SHP77 (cell line): ENCODE measurements at regions not wholly inside any gene's neighbourhood (a gene's known extent, or its start where the extent isn't known, plus 50 kb on each side); places are given as distances from the start of the nearest gene placed in this dataset.

ENCODE experiments used
- DNase-seq, 2 experiments: peaks; one replicate each; lab custom pipeline; 2025; lab: John Stamatoyannopoulos, UW

- DNase-seq, result no peak
Observed at GRCh38 chr12:127231371-127231770, 1035.6 kb upstream of the TMEM132C start.

GRCh38 chr12:127233016-127233415 lies 1034.0 kb upstream of the TMEM132C start:
- DNase-seq, result no peak

- DNase-seq, result no peak
Observed at GRCh38 chr12:127235761-127236160, 1031.2 kb upstream of the TMEM132C start.

GRCh38 chr12:127236491-127236890 lies 1030.5 kb upstream of the TMEM132C start:
- no peak for DNase-seq

- DNase-seq, result no peak
Observed at GRCh38 chr12:127237151-127237550, 1029.8 kb upstream of the TMEM132C start.

- DNase-seq, result no peak
Observed at GRCh38 chr12:127238107-127238506, 1028.9 kb upstream of the TMEM132C start.

- no peak for DNase-seq
Observed at GRCh38 chr12:127239781-127240180, 1027.2 kb upstream of the TMEM132C start.

GRCh38 chr12:127240249-127240929 lies 1026.6 kb upstream of the TMEM132C start:
- no peak for DNase-seq

GRCh38 chr12:127241072-127241817 lies 1025.7 kb upstream of the TMEM132C start:
- DNase-seq, result no peak

- DNase-seq, result no peak
Observed at GRCh38 chr12:127245009-127245408, 1022.0 kb upstream of the TMEM132C start.

GRCh38 chr12:127245437-127245836 lies 1021.5 kb upstream of the TMEM132C start:
- no peak for DNase-seq

GRCh38 chr12:127247937-127248336 lies 1019.0 kb upstream of the TMEM132C start:
- DNase-seq, result no peak

GRCh38 chr12:127249428-127249827 lies 1017.5 kb upstream of the TMEM132C start:
- no peak for DNase-seq

- DNase-seq, result no peak
Observed at GRCh38 chr12:127253797-127254327, 1013.1 kb upstream of the TMEM132C start.

- DNase-seq, result no peak
Observed at GRCh38 chr12:127254420-127254955, 1012.5 kb upstream of the TMEM132C start.

- no peak for DNase-seq
Observed at GRCh38 chr12:127257366-127257935, 1009.5 kb upstream of the TMEM132C start.

- DNase-seq, result no peak
Observed at GRCh38 chr12:127260531-127260930, 1006.4 kb upstream of the TMEM132C start.

- DNase-seq, result no peak
Observed at GRCh38 chr12:127260999-127261398, 1006.0 kb upstream of the TMEM132C start.

- DNase-seq, result no peak
Observed at GRCh38 chr12:127262615-127263014, 1004.4 kb upstream of the TMEM132C start.

- no peak for DNase-seq
Observed at GRCh38 chr12:127263621-127264020, 1003.3 kb upstream of the TMEM132C start.

- no peak for DNase-seq
Observed at GRCh38 chr12:127267128-127267527, 999.8 kb upstream of the TMEM132C start.

GRCh38 chr12:127268213-127268612 lies 998.8 kb upstream of the TMEM132C start:
- no peak for DNase-seq
